HEK293 (cell line): ENCODE measurements at regions not wholly inside any gene's neighbourhood (a gene's known extent, or its start where the extent isn't known, plus 50 kb on each side); places are given as distances from the start of the nearest gene placed in this dataset.

Experiments
- GFI1B ChIP-seq: fragments of 450-650 bp; formaldehyde crosslinking; IDR thresholded peaks from 2 replicates; pipeline ENCODE4 v1.5.1; 2016; ENCODE audit warnings: missing biosample characterization, missing genetic modification characterization
- GLI2 ChIP-seq: fragments of 450-650 bp; formaldehyde crosslinking; IDR thresholded peaks from 2 replicates; pipeline ENCODE4; 2017; ENCODE audit warnings: missing biosample characterization, missing genetic modification characterization, low read depth, borderline replicate concordance
- GLIS2 ChIP-seq: fragments of 450-650 bp; formaldehyde crosslinking; IDR thresholded peaks from 2 replicates; pipeline ENCODE4 v1.5.1; 2016; ENCODE audit warnings: missing biosample characterization, missing genetic modification characterization
- KLF16 ChIP-seq: fragments of 450-650 bp; formaldehyde crosslinking; IDR thresholded peaks from 2 replicates; pipeline ENCODE4 v1.5.1; 2017; ENCODE audit warnings: missing biosample characterization, missing genetic modification characterization
- KLF7 ChIP-seq: fragments of 450-650 bp; formaldehyde crosslinking; IDR thresholded peaks from 2 replicates; pipeline ENCODE4 v1.5.1; 2016; ENCODE audit warnings: missing biosample characterization, missing genetic modification characterization, borderline replicate concordance
- OSR2 ChIP-seq: fragments of 450-650 bp; formaldehyde crosslinking; IDR thresholded peaks from 2 replicates; pipeline ENCODE4 v1.5.1; 2016; ENCODE audit warnings: missing biosample characterization, missing genetic modification characterization
- RBAK ChIP-seq: fragments of 450-650 bp; formaldehyde crosslinking; IDR thresholded peaks from 2 replicates; pipeline ENCODE4 v1.5.1; 2016; ENCODE audit warnings: missing biosample characterization, missing genetic modification characterization
- SALL2 ChIP-seq: fragments of 450-650 bp; formaldehyde crosslinking; IDR thresholded peaks from 2 replicates; pipeline ENCODE4 v1.5.0; 2017; ENCODE audit warnings: missing biosample characterization, mild to moderate bottlenecking, missing genetic modification characterization, borderline replicate concordance
- ZBTB21 ChIP-seq: fragments of 450-650 bp; formaldehyde crosslinking; IDR thresholded peaks from 2 replicates; pipeline ENCODE4 v1.5.1; 2017; ENCODE audit warnings: missing biosample characterization, missing genetic modification characterization
- ZBTB48 ChIP-seq: fragments of 450-650 bp; formaldehyde crosslinking; IDR thresholded peaks from 2 replicates; pipeline ENCODE4 v1.5.1; 2016; ENCODE audit warnings: missing biosample characterization, missing genetic modification characterization
- ZEB2 ChIP-seq: fragments of 450-650 bp; formaldehyde crosslinking; IDR thresholded peaks from 2 replicates; pipeline ENCODE4 v1.5.1; 2016; ENCODE audit warnings: missing biosample characterization, missing genetic modification characterization
- ZNF133 ChIP-seq: fragments of 450-650 bp; formaldehyde crosslinking; IDR thresholded peaks from 2 replicates; pipeline ENCODE4 v1.5.1; 2016; ENCODE audit warnings: missing biosample characterization, missing genetic modification characterization
- ZNF146 ChIP-seq: fragments of 450-650 bp; formaldehyde crosslinking; IDR thresholded peaks from 2 replicates; pipeline ENCODE4 v1.5.1; 2016; ENCODE audit warnings: missing biosample characterization, missing genetic modification characterization
- ZNF184 ChIP-seq: fragments of 450-650 bp; IDR thresholded peaks from 2 replicates; pipeline ENCODE4 v1.5.1; 2018; ENCODE audit warnings: missing biosample characterization, mild to moderate bottlenecking, missing genetic modification characterization
- ZNF24 ChIP-seq: fragments of 450-650 bp; formaldehyde crosslinking; IDR thresholded peaks from 2 replicates; pipeline ENCODE4 v1.5.1; 2016; ENCODE audit warnings: missing biosample characterization, missing genetic modification characterization
- ZNF335 ChIP-seq: fragments of 450-650 bp; formaldehyde crosslinking; conservative IDR thresholded peaks from 2 replicates; pipeline ENCODE4 v1.5.1; 2016; ENCODE audit warnings: missing biosample characterization, missing genetic modification characterization
- ZNF394 ChIP-seq: fragments of 450-650 bp; formaldehyde crosslinking; IDR thresholded peaks from 2 replicates; pipeline ENCODE4 v1.5.1; 2016; ENCODE audit warnings: missing biosample characterization, missing genetic modification characterization, mild to moderate bottlenecking, moderate library complexity, borderline replicate concordance
- ZNF426 ChIP-seq: fragments of 450-650 bp; formaldehyde crosslinking; IDR thresholded peaks from 2 replicates; pipeline ENCODE4 v1.5.1; 2017; ENCODE audit warnings: missing biosample characterization, missing genetic modification characterization, mild to moderate bottlenecking, inconsistent platforms, moderate library complexity
- ZNF548 ChIP-seq: fragments of 450-650 bp; formaldehyde crosslinking; IDR thresholded peaks from 2 replicates; pipeline ENCODE4 v1.5.1; 2016; ENCODE audit warnings: missing biosample characterization, missing genetic modification characterization
- ZNF555 ChIP-seq: fragments of 450-650 bp; formaldehyde crosslinking; conservative IDR thresholded peaks from 2 replicates; pipeline ENCODE4 v1.5.1; 2017; ENCODE audit warnings: missing biosample characterization, mild to moderate bottlenecking, missing genetic modification characterization, inconsistent platforms
- TF ChIP-seq, protein P1 (sequence below): fragments of 450-650 bp; formaldehyde crosslinking; IDR thresholded peaks from 2 replicates; pipeline ENCODE4 v1.5.1; 2016; ENCODE audit warnings: missing biosample characterization, missing genetic modification characterization
- TF ChIP-seq, protein P2 (sequence below): fragments of 450-650 bp; formaldehyde crosslinking; IDR thresholded peaks from 2 replicates; pipeline ENCODE4 v1.5.1; 2016; ENCODE audit warnings: missing biosample characterization, missing genetic modification characterization
- TF ChIP-seq, protein P3 (sequence below): fragments of 450-650 bp; formaldehyde crosslinking; IDR thresholded peaks from 2 replicates; pipeline ENCODE4 v1.5.1; 2016; ENCODE audit warnings: missing biosample characterization, missing genetic modification characterization, borderline replicate concordance
- TF ChIP-seq, protein P4 (sequence below): fragments of 450-650 bp; formaldehyde crosslinking; IDR thresholded peaks from 2 replicates; pipeline ENCODE4 v1.5.1; 2016; ENCODE audit warnings: missing biosample characterization, missing genetic modification characterization
- TF ChIP-seq, protein P5 (sequence below): fragments of 450-650 bp; formaldehyde crosslinking; IDR thresholded peaks from 2 replicates; pipeline ENCODE4; 2016; ENCODE audit warnings: missing biosample characterization, missing genetic modification characterization
- TF ChIP-seq, protein P6 (sequence below): fragments of 450-650 bp; formaldehyde crosslinking; IDR thresholded peaks from 2 replicates; pipeline ENCODE4 v1.5.1; 2017; ENCODE audit warnings: missing biosample characterization, missing genetic modification characterization

DNA sequence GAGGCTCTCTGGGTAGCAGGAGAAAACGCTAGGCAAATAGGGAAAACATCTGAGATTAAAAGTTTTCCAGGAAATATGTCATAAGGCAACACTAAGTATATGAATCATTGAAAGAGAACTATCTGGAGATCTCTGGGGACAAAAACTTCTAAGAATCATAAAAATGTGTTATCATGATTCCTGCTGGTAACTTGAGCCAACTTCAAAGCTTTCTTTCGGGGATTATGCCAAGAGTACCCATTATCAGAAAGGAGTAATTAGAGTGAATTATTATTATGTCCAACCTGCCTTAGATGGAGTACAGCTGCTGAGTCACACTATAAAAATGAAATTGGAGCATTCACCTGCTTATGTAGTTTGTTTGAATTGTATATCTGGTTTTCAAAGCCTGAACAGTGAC is 488.5 kb upstream of the SOX9 start (continued):
- TF ChIP-seq, protein P1, sequence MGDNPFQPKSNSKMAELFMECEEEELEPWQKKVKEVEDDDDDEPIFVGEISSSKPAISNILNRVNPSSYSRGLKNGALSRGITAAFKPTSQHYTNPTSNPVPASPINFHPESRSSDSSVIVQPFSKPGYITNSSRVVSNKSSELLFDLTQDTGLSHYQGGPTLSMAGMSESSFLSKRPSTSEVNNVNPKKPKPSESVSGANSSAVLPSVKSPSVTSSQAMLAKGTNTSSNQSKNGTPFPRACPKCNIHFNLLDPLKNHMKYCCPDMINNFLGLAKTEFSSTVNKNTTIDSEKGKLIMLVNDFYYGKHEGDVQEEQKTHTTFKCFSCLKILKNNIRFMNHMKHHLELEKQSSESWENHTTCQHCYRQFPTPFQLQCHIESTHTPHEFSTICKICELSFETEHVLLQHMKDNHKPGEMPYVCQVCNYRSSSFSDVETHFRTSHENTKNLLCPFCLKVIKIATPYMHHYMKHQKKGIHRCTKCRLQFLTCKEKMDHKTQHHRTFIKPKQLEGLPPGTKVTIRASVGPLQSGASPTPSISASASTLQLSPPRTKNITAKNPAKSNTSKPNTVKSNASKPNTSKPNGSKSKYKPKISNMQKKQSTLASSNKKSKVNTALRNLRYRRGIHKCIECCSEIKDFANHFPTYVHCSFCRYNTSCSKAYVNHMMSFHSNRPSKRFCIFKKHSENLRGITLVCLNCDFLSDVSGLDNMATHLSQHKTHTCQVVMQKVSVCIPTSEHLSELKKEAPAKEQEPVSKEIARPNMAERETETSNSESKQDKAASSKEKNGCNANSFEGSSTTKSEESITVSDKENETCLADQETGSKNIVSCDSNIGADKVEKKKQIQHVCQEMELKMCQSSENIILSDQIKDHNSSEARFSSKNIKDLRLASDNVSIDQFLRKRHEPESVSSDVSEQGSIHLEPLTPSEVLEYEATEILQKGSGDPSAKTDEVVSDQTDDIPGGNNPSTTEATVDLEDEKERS: 0 out of 2 replicates have a peak, but pooled peaks have one; percentile 27
- no peak for TF ChIP-seq RBAK (tag by site-specific recombination)
- no peak for TF ChIP-seq GLIS2 (tag by site-specific recombination)
- TF ChIP-seq ZNF24 (tag by site-specific recombination): peak; percentile 78
- peak; percentile 77 for TF ChIP-seq OSR2 (tag by site-specific recombination)
- TF ChIP-seq SALL2 (tag by site-specific recombination): no peak
- TF ChIP-seq ZNF548: no peak
- peak; percentile 80 for TF ChIP-seq ZEB2 (tag by site-specific recombination)
- TF ChIP-seq, protein P2, sequence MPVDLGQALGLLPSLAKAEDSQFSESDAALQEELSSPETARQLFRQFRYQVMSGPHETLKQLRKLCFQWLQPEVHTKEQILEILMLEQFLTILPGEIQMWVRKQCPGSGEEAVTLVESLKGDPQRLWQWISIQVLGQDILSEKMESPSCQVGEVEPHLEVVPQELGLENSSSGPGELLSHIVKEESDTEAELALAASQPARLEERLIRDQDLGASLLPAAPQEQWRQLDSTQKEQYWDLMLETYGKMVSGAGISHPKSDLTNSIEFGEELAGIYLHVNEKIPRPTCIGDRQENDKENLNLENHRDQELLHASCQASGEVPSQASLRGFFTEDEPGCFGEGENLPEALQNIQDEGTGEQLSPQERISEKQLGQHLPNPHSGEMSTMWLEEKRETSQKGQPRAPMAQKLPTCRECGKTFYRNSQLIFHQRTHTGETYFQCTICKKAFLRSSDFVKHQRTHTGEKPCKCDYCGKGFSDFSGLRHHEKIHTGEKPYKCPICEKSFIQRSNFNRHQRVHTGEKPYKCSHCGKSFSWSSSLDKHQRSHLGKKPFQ (tag by site-specific recombination): peak; percentile 83
- 0 out of 2 replicates have a peak, but pooled peaks have one; percentile 31 for TF ChIP-seq KLF16
- TF ChIP-seq, protein P3, sequence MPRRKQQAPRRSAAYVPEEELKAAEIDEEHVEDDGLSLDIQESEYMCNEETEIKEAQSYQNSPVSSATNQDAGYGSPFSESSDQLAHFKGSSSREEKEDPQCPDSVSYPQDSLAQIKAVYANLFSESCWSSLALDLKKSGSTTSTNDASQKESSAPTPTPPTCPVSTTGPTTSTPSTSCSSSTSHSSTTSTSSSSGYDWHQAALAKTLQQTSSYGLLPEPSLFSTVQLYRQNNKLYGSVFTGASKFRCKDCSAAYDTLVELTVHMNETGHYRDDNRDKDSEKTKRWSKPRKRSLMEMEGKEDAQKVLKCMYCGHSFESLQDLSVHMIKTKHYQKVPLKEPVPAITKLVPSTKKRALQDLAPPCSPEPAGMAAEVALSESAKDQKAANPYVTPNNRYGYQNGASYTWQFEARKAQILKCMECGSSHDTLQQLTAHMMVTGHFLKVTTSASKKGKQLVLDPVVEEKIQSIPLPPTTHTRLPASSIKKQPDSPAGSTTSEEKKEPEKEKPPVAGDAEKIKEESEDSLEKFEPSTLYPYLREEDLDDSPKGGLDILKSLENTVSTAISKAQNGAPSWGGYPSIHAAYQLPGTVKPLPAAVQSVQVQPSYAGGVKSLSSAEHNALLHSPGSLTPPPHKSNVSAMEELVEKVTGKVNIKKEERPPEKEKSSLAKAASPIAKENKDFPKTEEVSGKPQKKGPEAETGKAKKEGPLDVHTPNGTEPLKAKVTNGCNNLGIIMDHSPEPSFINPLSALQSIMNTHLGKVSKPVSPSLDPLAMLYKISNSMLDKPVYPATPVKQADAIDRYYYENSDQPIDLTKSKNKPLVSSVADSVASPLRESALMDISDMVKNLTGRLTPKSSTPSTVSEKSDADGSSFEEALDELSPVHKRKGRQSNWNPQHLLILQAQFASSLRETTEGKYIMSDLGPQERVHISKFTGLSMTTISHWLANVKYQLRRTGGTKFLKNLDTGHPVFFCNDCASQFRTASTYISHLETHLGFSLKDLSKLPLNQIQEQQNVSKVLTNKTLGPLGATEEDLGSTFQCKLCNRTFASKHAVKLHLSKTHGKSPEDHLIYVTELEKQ (tag by site-specific recombination): peak; percentile 94
- TF ChIP-seq ZBTB48 (tag by site-specific recombination): no peak
- TF ChIP-seq ZNF426: no peak
- TF ChIP-seq KLF7 (tag by site-specific recombination): no peak
- TF ChIP-seq ZNF133: no peak
- TF ChIP-seq, protein P4, sequence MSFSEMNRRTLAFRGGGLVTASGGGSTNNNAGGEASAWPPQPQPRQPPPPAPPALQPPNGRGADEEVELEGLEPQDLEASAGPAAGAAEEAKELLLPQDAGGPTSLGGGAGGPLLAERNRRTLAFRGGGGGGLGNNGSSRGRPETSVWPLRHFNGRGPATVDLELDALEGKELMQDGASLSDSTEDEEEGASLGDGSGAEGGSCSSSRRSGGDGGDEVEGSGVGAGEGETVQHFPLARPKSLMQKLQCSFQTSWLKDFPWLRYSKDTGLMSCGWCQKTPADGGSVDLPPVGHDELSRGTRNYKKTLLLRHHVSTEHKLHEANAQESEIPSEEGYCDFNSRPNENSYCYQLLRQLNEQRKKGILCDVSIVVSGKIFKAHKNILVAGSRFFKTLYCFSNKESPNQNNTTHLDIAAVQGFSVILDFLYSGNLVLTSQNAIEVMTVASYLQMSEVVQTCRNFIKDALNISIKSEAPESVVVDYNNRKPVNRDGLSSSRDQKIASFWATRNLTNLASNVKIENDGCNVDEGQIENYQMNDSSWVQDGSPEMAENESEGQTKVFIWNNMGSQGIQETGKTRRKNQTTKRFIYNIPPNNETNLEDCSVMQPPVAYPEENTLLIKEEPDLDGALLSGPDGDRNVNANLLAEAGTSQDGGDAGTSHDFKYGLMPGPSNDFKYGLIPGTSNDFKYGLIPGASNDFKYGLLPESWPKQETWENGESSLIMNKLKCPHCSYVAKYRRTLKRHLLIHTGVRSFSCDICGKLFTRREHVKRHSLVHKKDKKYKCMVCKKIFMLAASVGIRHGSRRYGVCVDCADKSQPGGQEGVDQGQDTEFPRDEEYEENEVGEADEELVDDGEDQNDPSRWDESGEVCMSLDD (tag by site-specific recombination): no peak
- TF ChIP-seq ZNF146: peak; percentile 48; the same call in 1 of the 2 replicates
- TF ChIP-seq, protein P5, sequence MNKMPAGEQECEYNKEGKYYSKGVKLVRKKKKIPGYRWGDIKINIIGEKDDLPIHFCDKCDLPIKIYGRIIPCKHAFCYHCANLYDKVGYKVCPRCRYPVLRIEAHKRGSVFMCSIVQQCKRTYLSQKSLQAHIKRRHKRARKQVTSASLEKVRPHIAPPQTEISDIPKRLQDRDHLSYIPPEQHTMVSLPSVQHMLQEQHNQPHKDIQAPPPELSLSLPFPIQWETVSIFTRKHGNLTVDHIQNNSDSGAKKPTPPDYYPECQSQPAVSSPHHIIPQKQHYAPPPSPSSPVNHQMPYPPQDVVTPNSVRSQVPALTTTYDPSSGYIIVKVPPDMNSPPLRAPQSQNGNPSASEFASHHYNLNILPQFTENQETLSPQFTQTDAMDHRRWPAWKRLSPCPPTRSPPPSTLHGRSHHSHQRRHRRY (tag by site-specific recombination): 0 out of 2 replicates have a peak, but pooled peaks have one; percentile 59
- peak; percentile 90 for TF ChIP-seq ZBTB21 (tag by site-specific recombination)
- TF ChIP-seq ZNF184 (tag by site-specific recombination): peak; percentile 79; the same call in 1 of the 2 replicates
- TF ChIP-seq ZNF555: no peak
- TF ChIP-seq GFI1B (tag by site-specific recombination): 0 out of 2 replicates have a peak, but pooled peaks have one; percentile 20
- no peak for TF ChIP-seq ZNF335 (tag by site-specific recombination)
- TF ChIP-seq ZNF394 (tag by site-specific recombination): peak; percentile 56; the same call in 1 of the 2 replicates
- peak; percentile 83 for TF ChIP-seq GLI2 (tag by site-specific recombination)
- TF ChIP-seq, protein P6, sequence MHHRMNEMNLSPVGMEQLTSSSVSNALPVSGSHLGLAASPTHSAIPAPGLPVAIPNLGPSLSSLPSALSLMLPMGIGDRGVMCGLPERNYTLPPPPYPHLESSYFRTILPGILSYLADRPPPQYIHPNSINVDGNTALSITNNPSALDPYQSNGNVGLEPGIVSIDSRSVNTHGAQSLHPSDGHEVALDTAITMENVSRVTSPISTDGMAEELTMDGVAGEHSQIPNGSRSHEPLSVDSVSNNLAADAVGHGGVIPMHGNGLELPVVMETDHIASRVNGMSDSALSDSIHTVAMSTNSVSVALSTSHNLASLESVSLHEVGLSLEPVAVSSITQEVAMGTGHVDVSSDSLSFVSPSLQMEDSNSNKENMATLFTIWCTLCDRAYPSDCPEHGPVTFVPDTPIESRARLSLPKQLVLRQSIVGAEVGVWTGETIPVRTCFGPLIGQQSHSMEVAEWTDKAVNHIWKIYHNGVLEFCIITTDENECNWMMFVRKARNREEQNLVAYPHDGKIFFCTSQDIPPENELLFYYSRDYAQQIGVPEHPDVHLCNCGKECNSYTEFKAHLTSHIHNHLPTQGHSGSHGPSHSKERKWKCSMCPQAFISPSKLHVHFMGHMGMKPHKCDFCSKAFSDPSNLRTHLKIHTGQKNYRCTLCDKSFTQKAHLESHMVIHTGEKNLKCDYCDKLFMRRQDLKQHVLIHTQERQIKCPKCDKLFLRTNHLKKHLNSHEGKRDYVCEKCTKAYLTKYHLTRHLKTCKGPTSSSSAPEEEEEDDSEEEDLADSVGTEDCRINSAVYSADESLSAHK (tag by site-specific recombination): peak; percentile 70; the same call in 1 of the 2 replicates
